ENCODE measurements at regions not wholly inside any gene's neighbourhood (a gene's known extent, or its start where the extent isn't known, plus 50 kb on each side); places are given as distances from the start of the nearest gene placed in this dataset.

DNA sequence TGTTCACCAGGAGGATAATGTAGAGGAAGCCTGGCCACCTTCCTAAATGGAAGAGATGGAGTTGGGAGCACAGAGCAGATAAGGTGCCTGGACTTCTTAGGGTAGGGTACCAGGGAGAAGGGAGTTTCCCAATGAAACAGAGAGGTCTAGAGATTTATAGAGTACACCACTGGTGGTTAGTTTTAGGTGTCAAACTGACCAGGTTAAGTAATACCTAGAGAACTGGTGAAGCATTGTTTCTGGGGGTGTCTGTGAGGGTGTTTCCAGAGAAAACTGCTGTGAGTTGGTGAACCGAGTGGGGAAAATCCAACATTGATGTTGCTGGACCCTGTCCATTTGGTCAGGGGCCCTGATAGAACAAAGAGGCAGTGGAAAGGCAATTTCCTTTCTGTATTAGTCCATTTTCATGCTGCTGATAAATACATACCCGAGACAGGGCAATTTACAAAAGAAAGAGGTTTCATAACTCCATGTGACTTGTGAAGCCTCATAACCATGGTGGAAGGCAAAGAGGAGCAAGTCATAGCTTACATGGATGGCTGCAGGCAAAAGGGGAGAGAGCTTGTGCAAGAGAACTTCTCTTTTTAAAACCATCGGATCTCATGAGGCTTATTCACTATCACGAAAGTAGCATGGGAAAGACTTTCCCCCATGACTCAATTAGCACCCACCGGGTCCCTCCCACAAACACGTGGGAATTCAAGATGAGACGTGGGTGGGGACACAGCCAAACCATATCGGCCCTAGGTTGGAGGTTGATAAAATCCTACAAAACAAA is 260.8 kb downstream of the CBLN2 start:
- no peak for TF ChIP-seq GATA3 (IDR thresholded peaks at IDR 0.05; ENCODE audit: low read depth, low read length)
- no peak for TF ChIP-seq GATA2 (IDR thresholded peaks at IDR 0.05; ENCODE audit: low read depth, low read length)
